K562 (cell line): ENCODE measurements at regions not wholly inside any gene's neighbourhood (a gene's known extent, or its start where the extent isn't known, plus 50 kb on each side); places are given as distances from the start of the nearest gene placed in this dataset.

Experiments used
- NCOA6 ChIP-seq: fragments of 450-650 bp; IDR thresholded peaks from 2 replicates; pipeline ENCODE4 v1.6.1; 2017; ENCODE audit warnings: mild to moderate bottlenecking
- POLR2AphosphoS2 ChIP-seq: IDR thresholded peaks from 2 replicates; pipeline ENCODE4 v1.6.1; 2012; ENCODE audit warnings: low read length, improper control_type of control experiment
- RNF2 ChIP-seq: sonication (generic); IDR thresholded peaks from 2 replicates; pipeline ENCODE4 v1.6.1; 2016
- TCF7L2 ChIP-seq: fragments of 150-350 bp; IDR thresholded peaks from 2 replicates; pipeline ENCODE4 v1.6.1; 2016; ENCODE audit warnings: low read depth, mild to moderate bottlenecking, low read length, moderate library complexity
- WHSC1 ChIP-seq: IDR thresholded peaks from one replicate; pipeline ENCODE4 v1.6.1; 2012; ENCODE audit warnings: low read length, control low read depth, inconsistent platforms
- ZNF23 ChIP-seq: fragments of 250-450 bp; sonication (Bioruptor Pico); IDR thresholded peaks from 2 replicates; pipeline ENCODE4 v1.4.0; 2020; ENCODE audit warnings: mild to moderate bottlenecking
- TF ChIP-seq, protein P1 (sequence below): sonication (generic); formaldehyde crosslinking; IDR thresholded peaks from 2 replicates; pipeline ENCODE4 v1.4.0; 2020; ENCODE audit warnings: mild to moderate bottlenecking, missing genetic modification reagents
- TF ChIP-seq, protein P2 (sequence below), 3 experiments: IDR thresholded peaks in 2 of 3; conservative IDR thresholded peaks in 1 of 3; 2 replicates each; pipeline ENCODE4 v1.5.1; 2011 to 2012; ENCODE audit warnings: low read length in 3 of 3, mild to moderate bottlenecking in 3 of 3, control low read depth in 2 of 3, improper control_type of control experiment in 1 of 3, inconsistent platforms in 1 of 3, low read depth in 1 of 3, mixed read lengths in 1 of 3, moderate library complexity in 1 of 3; ENCODE audit not compliant: insufficient read depth in 2 of 3
- TF ChIP-seq, protein P3 (sequence below): fragments of 250-450 bp; sonication (Bioruptor Pico); IDR thresholded peaks from 2 replicates; pipeline ENCODE4 v1.8.0; 2021; ENCODE audit warnings: moderate library complexity, mild to moderate bottlenecking, inconsistent platforms

DNA sequence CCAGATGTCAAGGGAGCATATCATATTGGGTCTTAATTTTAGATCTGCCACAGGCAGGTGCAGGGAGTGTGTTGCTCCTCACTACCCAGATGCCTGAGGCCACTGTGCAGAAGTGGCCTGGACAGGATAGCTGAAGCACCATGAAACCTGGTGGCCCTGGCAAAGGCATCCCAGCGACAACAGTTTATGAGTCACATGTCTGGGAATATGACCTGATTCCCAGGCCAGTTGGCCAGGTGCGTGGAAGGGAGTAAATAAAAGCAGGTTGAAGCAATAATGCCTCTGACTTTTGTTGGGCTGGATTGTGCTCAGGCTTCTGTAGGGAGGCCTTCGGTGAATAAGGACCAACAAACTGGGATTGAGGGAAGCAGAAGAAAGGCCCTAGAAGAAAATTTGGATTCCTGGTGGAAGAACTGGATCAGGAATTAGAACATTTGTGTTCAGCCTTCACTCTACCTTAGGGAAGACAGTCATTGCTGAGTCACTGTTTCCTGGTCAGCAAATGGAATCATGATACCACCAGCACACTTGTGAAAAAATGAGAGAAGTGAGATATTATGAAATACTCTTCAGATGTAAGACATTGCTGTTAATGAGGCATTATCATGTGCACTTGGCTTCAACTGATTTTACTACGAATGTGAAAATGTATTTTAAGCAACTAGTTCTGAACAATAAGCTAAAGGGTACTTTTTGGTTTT, 78.4 kb upstream of the ZNF516 start:
- no peak for TF ChIP-seq TCF7L2
- no peak for TF ChIP-seq NCOA6
- TF ChIP-seq WHSC1: no peak
- TF ChIP-seq, protein P1, sequence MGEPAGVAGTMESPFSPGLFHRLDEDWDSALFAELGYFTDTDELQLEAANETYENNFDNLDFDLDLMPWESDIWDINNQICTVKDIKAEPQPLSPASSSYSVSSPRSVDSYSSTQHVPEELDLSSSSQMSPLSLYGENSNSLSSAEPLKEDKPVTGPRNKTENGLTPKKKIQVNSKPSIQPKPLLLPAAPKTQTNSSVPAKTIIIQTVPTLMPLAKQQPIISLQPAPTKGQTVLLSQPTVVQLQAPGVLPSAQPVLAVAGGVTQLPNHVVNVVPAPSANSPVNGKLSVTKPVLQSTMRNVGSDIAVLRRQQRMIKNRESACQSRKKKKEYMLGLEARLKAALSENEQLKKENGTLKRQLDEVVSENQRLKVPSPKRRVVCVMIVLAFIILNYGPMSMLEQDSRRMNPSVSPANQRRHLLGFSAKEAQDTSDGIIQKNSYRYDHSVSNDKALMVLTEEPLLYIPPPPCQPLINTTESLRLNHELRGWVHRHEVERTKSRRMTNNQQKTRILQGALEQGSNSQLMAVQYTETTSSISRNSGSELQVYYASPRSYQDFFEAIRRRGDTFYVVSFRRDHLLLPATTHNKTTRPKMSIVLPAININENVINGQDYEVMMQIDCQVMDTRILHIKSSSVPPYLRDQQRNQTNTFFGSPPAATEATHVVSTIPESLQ (CRISPR knock-in tag): no peak
- TF ChIP-seq, protein P2, sequence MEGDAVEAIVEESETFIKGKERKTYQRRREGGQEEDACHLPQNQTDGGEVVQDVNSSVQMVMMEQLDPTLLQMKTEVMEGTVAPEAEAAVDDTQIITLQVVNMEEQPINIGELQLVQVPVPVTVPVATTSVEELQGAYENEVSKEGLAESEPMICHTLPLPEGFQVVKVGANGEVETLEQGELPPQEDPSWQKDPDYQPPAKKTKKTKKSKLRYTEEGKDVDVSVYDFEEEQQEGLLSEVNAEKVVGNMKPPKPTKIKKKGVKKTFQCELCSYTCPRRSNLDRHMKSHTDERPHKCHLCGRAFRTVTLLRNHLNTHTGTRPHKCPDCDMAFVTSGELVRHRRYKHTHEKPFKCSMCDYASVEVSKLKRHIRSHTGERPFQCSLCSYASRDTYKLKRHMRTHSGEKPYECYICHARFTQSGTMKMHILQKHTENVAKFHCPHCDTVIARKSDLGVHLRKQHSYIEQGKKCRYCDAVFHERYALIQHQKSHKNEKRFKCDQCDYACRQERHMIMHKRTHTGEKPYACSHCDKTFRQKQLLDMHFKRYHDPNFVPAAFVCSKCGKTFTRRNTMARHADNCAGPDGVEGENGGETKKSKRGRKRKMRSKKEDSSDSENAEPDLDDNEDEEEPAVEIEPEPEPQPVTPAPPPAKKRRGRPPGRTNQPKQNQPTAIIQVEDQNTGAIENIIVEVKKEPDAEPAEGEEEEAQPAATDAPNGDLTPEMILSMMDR (IDR thresholded peaks at IDR 0.05 in 2 of 3, conservative IDR thresholded peaks at IDR 0.05 in 1 of 3; ENCODE audit: insufficient read depth in 2 of 3, low read depth in 1 of 3, low read length in 3 of 3): no peak
- TF ChIP-seq ZNF23 (CRISPR knock-in tag): no peak
- no peak for TF ChIP-seq POLR2AphosphoS2
- TF ChIP-seq, protein P3, sequence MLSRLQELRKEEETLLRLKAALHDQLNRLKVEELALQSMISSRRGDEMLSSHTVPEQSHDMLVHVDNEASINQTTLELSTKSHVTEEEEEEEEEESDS (CRISPR knock-in tag): no peak
- TF ChIP-seq RNF2: no peak
